OCI-LY7 (cell line): ENCODE measurements at regions not wholly inside any gene's neighbourhood (a gene's known extent, or its start where the extent isn't known, plus 50 kb on each side); places are given as distances from the start of the nearest gene placed in this dataset.

Experiments
- BruUV-seq: library from RNA; stranded (reverse); fragments of 400-500 nt; replicated peaks from 2 replicates; lab custom pipeline; 2021; lab: Mats Ljungman, UMichigan
- CTCF ChIA-PET: fragments of 300-600 bp; sonication (Branson Sonifier 250); formaldehyde crosslinking; loops from one replicate; lab custom pipeline; 2022; ENCODE audit warnings: antibody characterized with exemption; ENCODE audit not compliant: unreplicated experiment; lab: Charles Lee
- POLR2A ChIA-PET: fragments of 300-600 bp; sonication (Branson Sonifier 250); formaldehyde crosslinking; loops from one replicate; lab custom pipeline; 2022; ENCODE audit warnings: antibody characterized with exemption; lab: Charles Lee
- DNase-seq: peaks from one replicate; pipeline ENCODE4 v3.0.0-alpha.2; 2015; ENCODE audit warnings: low spot score
- H2AFZ ChIP-seq: fragments of 200-600 bp; sonication (generic), shearing (Covaris generic); 2 replicates; pipeline ENCODE4 v1.6.1; 2014; ENCODE audit warnings: mild to moderate bottlenecking, antibody characterized with exemption, low read length, moderate library complexity
- H3K27ac ChIP-seq: fragments of 200-600 bp; sonication (generic); 2 replicates; pipeline ENCODE4 v1.5.1; 2014; ENCODE audit warnings: mixed run types, low read depth, mild to moderate bottlenecking, moderate library complexity, low read length, inconsistent platforms; ENCODE audit not compliant: poor library complexity, severe bottlenecking
- H3K36me3 ChIP-seq: fragments of 200-600 bp; sonication (generic); 2 replicates; pipeline ENCODE4 v1.6.1; 2014; ENCODE audit warnings: mild to moderate bottlenecking, antibody characterized with exemption, low read length, moderate library complexity, mixed read lengths; ENCODE audit not compliant: insufficient read depth
- H3K4me1 ChIP-seq: fragments of 200-600 bp; sonication (generic); 2 replicates; pipeline ENCODE4 v1.5.1; 2014; ENCODE audit warnings: mild to moderate bottlenecking, low read length; ENCODE audit not compliant: insufficient read depth, poor library complexity, severe bottlenecking
- H3K4me2 ChIP-seq: fragments of 200-600 bp; sonication (generic); 2 replicates; pipeline ENCODE4 v1.6.1; 2014; ENCODE audit warnings: mild to moderate bottlenecking, low read length
- H3K4me3 ChIP-seq: fragments of 200-600 bp; sonication (generic); 2 replicates; pipeline ENCODE4 v1.5.1; 2014; ENCODE audit warnings: mild to moderate bottlenecking, low read depth, low read length; ENCODE audit not compliant: poor library complexity, severe bottlenecking
- H3K79me2 ChIP-seq: fragments of 200-600 bp; sonication (generic); 2 replicates; pipeline ENCODE4 v1.6.1; 2016; ENCODE audit warnings: low read depth, mild to moderate bottlenecking, low read length, moderate library complexity, mixed read lengths; ENCODE audit not compliant: insufficient read depth
- H3K9me2 ChIP-seq: fragments of 200-600 bp; sonication (generic); 2 replicates; pipeline ENCODE4 v1.6.1; 2016; ENCODE audit warnings: mild to moderate bottlenecking, low read length, mixed read lengths; ENCODE audit not compliant: insufficient read depth
- H3K9me3 ChIP-seq: fragments of 200-600 bp; sonication (generic); 2 replicates; pipeline ENCODE4 v1.6.1; 2014; ENCODE audit warnings: mild to moderate bottlenecking, mixed run types, low read length, mixed read lengths
- H4K20me1 ChIP-seq: fragments of 200-600 bp; sonication (generic); 2 replicates; pipeline ENCODE4 v1.6.1; 2014; ENCODE audit warnings: mild to moderate bottlenecking, antibody characterized with exemption, low read length, moderate library complexity, mixed read lengths; ENCODE audit not compliant: insufficient read depth
- CTCF ChIP-seq: fragments of 200-600 bp; sonication (generic); conservative IDR thresholded peaks from 2 replicates; pipeline ENCODE4 v1.5.1; 2014; ENCODE audit warnings: mild to moderate bottlenecking, antibody characterized with exemption, low read length, moderate library complexity, mixed read lengths
- EZH2phosphoT487 ChIP-seq: fragments of 200-600 bp; sonication (generic); IDR thresholded peaks from 2 replicates; pipeline ENCODE4 v1.6.1; 2018; ENCODE audit warnings: low read depth, borderline replicate concordance, mild to moderate bottlenecking, mixed run types, antibody characterized with exemption, low read length, moderate library complexity, mixed read lengths
- intact Hi-C: fragments of 100-400 bp; cut with micrococcal nuclease; formaldehyde crosslinking; loops from one replicate; pipeline ENCODE4 v1.10.0; 2022; ENCODE audit not compliant: unreplicated experiment

DNA sequence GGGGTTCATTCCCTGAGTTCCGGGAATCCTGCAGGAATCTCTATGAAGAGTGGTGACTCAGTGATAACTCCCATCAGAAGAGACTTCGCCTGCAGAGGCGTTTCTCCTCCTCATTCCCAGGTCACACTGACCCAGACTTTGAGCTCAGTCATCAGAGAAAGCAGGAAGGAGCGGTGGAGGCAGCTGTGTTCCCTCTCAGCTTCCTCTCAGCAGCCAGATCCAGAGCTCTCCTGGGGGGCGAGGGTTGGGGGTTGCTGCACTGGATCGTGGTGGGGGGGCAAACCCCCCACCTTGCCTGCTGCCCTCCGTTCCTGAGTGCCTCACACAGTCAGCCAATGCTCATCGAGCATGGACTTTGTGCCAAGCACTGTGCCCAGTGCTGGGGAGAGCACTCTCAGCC lies 271.2 kb downstream of the CBLN1 start:
- no peak overlapping the region for H3K4me2 ChIP-seq
- CTCF ChIA-PET: no interaction called here
- H3K9me3 ChIP-seq: no peaks in the 10 kb centered on the region
- H3K36me3 ChIP-seq: no peaks in the 10 kb centered on the region
- TF ChIP-seq EZH2phosphoT487 (no peak), CTCF (no peak)
- no peak overlapping the region for H2AFZ ChIP-seq
- BruUV-seq: no TSS peak
- H3K79me2 ChIP-seq: no peaks in the 10 kb centered on the region
- no peaks in the 10 kb centered on the region for H4K20me1 ChIP-seq
- H3K4me3 ChIP-seq: no peak overlapping the region
- H3K27ac ChIP-seq: no peak overlapping the region
- no peaks in the 10 kb centered on the region for H3K4me1 ChIP-seq
- POLR2A ChIA-PET: no interaction called here
- no peaks in the 10 kb centered on the region for H3K9me2 ChIP-seq
- intact Hi-C loops: no loop called here
- no peak for DNase-seq

DNA sequence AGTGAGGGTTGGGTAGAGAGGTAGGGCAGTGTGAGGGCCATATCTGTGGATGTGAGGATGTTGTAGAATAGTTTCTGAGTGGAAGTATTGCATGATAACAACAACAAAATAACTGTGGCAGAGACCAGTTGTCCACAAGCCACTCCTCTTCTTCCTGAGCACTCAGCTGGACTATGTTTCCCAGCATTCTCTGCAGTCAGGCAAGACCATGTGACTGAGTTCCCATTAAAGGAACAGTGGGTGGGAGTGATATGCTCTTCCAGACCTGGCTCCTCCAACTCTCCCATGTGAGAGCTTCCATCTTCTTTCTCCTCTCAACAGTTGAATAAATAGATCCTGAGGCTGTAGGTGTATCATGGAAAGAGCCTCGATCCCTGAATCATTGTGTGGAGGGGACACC lies 272.4 kb downstream of the CBLN1 start:
- no peak for TF ChIP-seq EZH2phosphoT487
- TF ChIP-seq CTCF: no peak
- H3K9me2 ChIP-seq: no peaks in the 10 kb centered on the region
- DNase-seq: no peak
- H3K4me1 ChIP-seq: no peaks in the 10 kb centered on the region
- BruUV-seq: no TSS peak
- H4K20me1 ChIP-seq: no peaks in the 10 kb centered on the region
- no peak overlapping the region for H3K4me2 ChIP-seq
- ChIA-PET CTCF (no interaction called here), POLR2A (no interaction called here)
- intact Hi-C loops: no loop called here
- H3K36me3 ChIP-seq: no peaks in the 10 kb centered on the region
- H3K9me3 ChIP-seq: no peaks in the 10 kb centered on the region
- H3K27ac ChIP-seq: no peak overlapping the region
- H3K4me3 ChIP-seq: no peak overlapping the region
- H2AFZ ChIP-seq: no peak overlapping the region
- no peaks in the 10 kb centered on the region for H3K79me2 ChIP-seq

- Histone ChIP-seq H3K9me2 (no peaks in the 10 kb centered on the region), H3K4me3 (no peak overlapping the region), H3K4me2 (no peak overlapping the region), H3K9me3 (no peaks in the 10 kb centered on the region), H3K36me3 (no peaks in the 10 kb centered on the region), H2AFZ (no peak overlapping the region), H4K20me1 (no peaks in the 10 kb centered on the region), H3K4me1 (no peaks in the 10 kb centered on the region), H3K79me2 (no peaks in the 10 kb centered on the region), H3K27ac (no peak overlapping the region)
- TF ChIP-seq EZH2phosphoT487 (no peak), CTCF (no peak)
- intact Hi-C loops: no loop called here
- no TSS peak for BruUV-seq
- ChIA-PET POLR2A (no interaction called here), CTCF (no interaction called here)
- DNase-seq: no peak
Observed at GRCh38 chr16:49003992-49004391, 277.6 kb downstream of the CBLN1 start.
